Parathyroid adenoma (tissue), 2 donors: ENCODE measurements at regions not wholly inside any gene's neighbourhood (a gene's known extent, or its start where the extent isn't known, plus 50 kb on each side); places are given as distances from the start of the nearest gene placed in this dataset.

Experiments
- H2AFZ ChIP-seq: fragments of 300-600 bp; sonication (generic); one replicate; pipeline ENCODE4 v1.7.0; 2017; ENCODE audit warnings: antibody characterized with exemption, mild to moderate bottlenecking
- H3K27ac ChIP-seq: fragments of 300-600 bp; sonication (generic); one replicate; pipeline ENCODE4 v1.7.0; 2017
- H3K27me3 ChIP-seq: fragments of 300-600 bp; sonication (generic); one replicate; pipeline ENCODE4 v1.7.0; 2017; ENCODE audit warnings: low read length; ENCODE audit not compliant: control insufficient read depth, insufficient read depth
- H3K36me3 ChIP-seq: fragments of 300-600 bp; sonication (generic); one replicate; pipeline ENCODE4 v1.7.0; 2017; ENCODE audit warnings: low read length; ENCODE audit not compliant: control insufficient read depth, insufficient read depth
- H3K4me1 ChIP-seq: fragments of 300-600 bp; sonication (generic); one replicate; pipeline ENCODE4 v1.7.0; 2017; ENCODE audit warnings: control low read depth
- H3K4me2 ChIP-seq: fragments of 300-600 bp; sonication (generic); one replicate; pipeline ENCODE4 v1.7.0; 2017; ENCODE audit warnings: low read length
- H3K4me3 ChIP-seq: fragments of 300-600 bp; sonication (generic); one replicate; pipeline ENCODE4 v1.7.0; 2017; ENCODE audit warnings: low read depth, low read length
- H3K79me2 ChIP-seq: fragments of 300-600 bp; sonication (generic); one replicate; pipeline ENCODE4 v1.7.0; 2017; ENCODE audit warnings: control low read depth
- H3K9ac ChIP-seq: fragments of 300-600 bp; sonication (generic); one replicate; pipeline ENCODE4 v1.7.0; 2017; ENCODE audit warnings: mild to moderate bottlenecking
- H3K9me3 ChIP-seq: fragments of 300-600 bp; sonication (generic); one replicate; pipeline ENCODE4 v1.7.0; 2017; ENCODE audit warnings: low read length; ENCODE audit not compliant: control insufficient read depth
- TF ChIP-seq, protein P1 (sequence below): fragments of 300-600 bp; sonication (generic); IDR thresholded peaks from one replicate; pipeline ENCODE4 v1.7.0; 2017; ENCODE audit warnings: antibody characterized with exemption, mild to moderate bottlenecking
- donor health status: primary hyperparathyroidism.

DNA sequence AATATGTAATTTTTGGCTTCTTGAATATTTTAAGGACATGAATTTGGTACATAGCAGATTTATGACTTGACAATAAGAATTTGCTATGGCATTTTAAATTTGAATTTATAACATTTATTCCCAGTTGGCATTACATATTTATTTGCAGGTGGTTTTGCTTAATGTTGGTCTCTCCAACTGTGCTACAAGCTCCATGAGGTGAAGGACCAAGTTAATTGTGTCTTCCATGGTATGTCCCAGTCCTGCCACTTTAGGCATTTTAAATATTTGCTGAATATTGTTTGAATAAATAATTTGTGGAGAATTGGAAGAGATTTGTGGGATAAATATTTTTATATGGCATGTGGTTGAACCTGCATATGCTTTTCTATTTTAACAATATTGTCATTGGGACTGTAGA lies 253.4 kb upstream of the RIOK2 start:
- no peaks in the 10 kb centered on the region for H3K9me3 ChIP-seq
- TF ChIP-seq, protein P1, sequence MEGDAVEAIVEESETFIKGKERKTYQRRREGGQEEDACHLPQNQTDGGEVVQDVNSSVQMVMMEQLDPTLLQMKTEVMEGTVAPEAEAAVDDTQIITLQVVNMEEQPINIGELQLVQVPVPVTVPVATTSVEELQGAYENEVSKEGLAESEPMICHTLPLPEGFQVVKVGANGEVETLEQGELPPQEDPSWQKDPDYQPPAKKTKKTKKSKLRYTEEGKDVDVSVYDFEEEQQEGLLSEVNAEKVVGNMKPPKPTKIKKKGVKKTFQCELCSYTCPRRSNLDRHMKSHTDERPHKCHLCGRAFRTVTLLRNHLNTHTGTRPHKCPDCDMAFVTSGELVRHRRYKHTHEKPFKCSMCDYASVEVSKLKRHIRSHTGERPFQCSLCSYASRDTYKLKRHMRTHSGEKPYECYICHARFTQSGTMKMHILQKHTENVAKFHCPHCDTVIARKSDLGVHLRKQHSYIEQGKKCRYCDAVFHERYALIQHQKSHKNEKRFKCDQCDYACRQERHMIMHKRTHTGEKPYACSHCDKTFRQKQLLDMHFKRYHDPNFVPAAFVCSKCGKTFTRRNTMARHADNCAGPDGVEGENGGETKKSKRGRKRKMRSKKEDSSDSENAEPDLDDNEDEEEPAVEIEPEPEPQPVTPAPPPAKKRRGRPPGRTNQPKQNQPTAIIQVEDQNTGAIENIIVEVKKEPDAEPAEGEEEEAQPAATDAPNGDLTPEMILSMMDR = no peak
- no peaks in the 10 kb centered on the region for H3K4me1 ChIP-seq
- H3K4me2 ChIP-seq = no peak overlapping the region
- no peaks in the 10 kb centered on the region for H3K79me2 ChIP-seq
- H3K36me3 ChIP-seq = no peaks in the 10 kb centered on the region
- H3K9ac ChIP-seq = no peak overlapping the region
- H3K27ac ChIP-seq = no peak overlapping the region
- H3K27me3 ChIP-seq = no peaks in the 10 kb centered on the region
- no peak overlapping the region for H3K4me3 ChIP-seq
- no peak overlapping the region for H2AFZ ChIP-seq

DNA sequence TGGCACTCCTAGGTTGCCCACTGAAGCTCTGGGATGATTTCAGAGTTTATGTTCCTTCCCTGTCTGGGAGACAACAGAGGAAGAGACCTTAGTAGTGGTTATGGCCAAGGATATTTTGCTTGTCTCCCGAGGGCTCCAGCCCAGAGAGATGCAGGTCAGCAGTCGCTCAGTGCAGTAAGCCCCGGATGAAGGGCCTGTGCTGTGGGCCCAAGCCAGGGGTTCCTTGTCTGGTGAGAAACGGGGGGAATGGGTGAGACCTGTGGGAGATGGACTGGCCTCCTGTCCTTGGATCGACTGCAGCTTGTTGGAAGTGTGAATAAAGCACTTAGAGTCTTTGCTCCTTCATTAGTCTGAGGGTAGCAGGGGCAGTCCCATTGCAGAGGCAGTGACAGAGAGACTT lies 260.7 kb upstream of the RIOK2 start:
- Histone ChIP-seq H3K79me2 (no peaks in the 10 kb centered on the region), H2AFZ (no peak overlapping the region), H3K36me3 (no peaks in the 10 kb centered on the region), H3K9me3 (no peaks in the 10 kb centered on the region), H3K27me3 (no peaks in the 10 kb centered on the region), H3K27ac (no peak overlapping the region), H3K9ac (no peak overlapping the region), H3K4me3 (no peak overlapping the region), H3K4me1 (no peaks in the 10 kb centered on the region), H3K4me2 (no peak overlapping the region)
- TF ChIP-seq, protein P1 = no peak

DNA sequence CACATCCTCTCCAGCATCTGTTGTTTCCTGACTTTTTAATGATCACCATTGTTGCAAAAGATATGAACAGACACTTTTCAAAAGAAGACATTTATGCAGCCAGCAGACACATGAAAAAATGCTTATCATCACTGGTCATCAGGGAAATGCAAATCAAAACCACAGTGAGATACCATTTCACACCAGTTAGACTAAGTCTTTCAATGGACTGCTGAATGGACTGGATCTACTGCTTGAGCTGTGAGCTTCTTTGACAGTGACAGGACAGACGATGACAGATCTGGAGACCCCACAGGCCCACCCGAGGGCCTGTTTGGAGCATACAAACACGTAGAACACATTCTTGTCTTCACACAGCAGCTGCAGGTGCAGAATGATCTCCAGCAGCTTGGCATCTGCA lies 266.1 kb upstream of the RIOK2 start:
- no peak overlapping the region for H3K9ac ChIP-seq
- no peak overlapping the region for H3K27ac ChIP-seq
- no peak overlapping the region for H2AFZ ChIP-seq
- no peaks in the 10 kb centered on the region for H3K9me3 ChIP-seq
- no peak overlapping the region for H3K4me2 ChIP-seq
- H3K4me1 ChIP-seq = no peaks in the 10 kb centered on the region
- TF ChIP-seq, protein P1 = no peak
- no peaks in the 10 kb centered on the region for H3K27me3 ChIP-seq
- H3K4me3 ChIP-seq = no peak overlapping the region
- H3K79me2 ChIP-seq = no peaks in the 10 kb centered on the region
- H3K36me3 ChIP-seq = no peaks in the 10 kb centered on the region

DNA sequence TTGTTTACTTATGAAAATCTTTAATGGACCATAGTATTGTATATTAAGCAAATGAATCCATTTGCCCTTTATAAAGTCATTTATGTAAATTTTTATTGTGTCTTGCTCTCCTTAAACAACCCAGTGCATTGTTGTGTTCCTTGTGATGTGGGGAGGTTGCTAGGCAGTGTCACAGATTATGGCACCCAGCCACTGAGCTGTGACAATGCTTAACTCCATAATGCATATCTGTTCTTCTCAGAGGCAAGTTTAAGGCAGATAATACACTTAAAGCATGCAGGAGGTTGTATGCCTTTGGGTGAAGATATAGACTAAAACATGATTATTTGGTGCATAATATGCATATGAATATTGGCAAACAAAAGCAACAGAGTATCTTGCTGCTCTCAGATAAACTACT lies 269.6 kb upstream of the RIOK2 start:
- H3K36me3 ChIP-seq = no peaks in the 10 kb centered on the region
- H2AFZ ChIP-seq = no peak overlapping the region
- no peak overlapping the region for H3K27ac ChIP-seq
- no peak overlapping the region for H3K4me3 ChIP-seq
- H3K9ac ChIP-seq = no peak overlapping the region
- H3K27me3 ChIP-seq = no peaks in the 10 kb centered on the region
- no peaks in the 10 kb centered on the region for H3K4me1 ChIP-seq
- no peaks in the 10 kb centered on the region for H3K9me3 ChIP-seq
- no peaks in the 10 kb centered on the region for H3K79me2 ChIP-seq
- TF ChIP-seq, protein P1 = no peak
- H3K4me2 ChIP-seq = no peak overlapping the region

DNA sequence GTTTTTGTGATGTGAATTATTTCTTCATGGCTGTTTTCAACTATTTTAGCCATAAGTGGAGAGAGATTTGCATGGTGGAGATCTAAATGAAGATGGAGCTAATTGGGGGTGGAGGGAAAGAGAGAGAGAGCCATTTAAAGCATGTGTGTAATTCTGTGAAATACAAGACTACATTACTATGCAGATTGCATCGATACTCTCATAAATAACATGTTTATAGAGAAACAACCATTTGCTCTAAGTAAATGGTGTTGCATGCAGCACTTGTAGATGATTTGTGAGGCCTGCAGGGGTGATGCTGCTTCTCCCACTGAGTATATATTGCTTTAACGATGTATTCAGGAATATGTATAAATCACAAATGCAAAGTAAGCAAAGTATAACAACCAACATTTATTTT lies 270.2 kb upstream of the RIOK2 start:
- no peaks in the 10 kb centered on the region for H3K4me1 ChIP-seq
- no peaks in the 10 kb centered on the region for H3K36me3 ChIP-seq
- no peaks in the 10 kb centered on the region for H3K79me2 ChIP-seq
- TF ChIP-seq, protein P1 = no peak
- no peak overlapping the region for H3K4me3 ChIP-seq
- H3K4me2 ChIP-seq = no peak overlapping the region
- H3K9me3 ChIP-seq = no peaks in the 10 kb centered on the region
- H3K9ac ChIP-seq = no peak overlapping the region
- H3K27me3 ChIP-seq = no peaks in the 10 kb centered on the region
- H3K27ac ChIP-seq = no peak overlapping the region
- no peak overlapping the region for H2AFZ ChIP-seq
